HEK293 (cell line): ENCODE measurements at regions not wholly inside any gene's neighbourhood (a gene's known extent, or its start where the extent isn't known, plus 50 kb on each side); places are given as distances from the start of the nearest gene placed in this dataset.

Experiments used
- CTCF ChIA-PET: fragments of 350-600 bp; formaldehyde crosslinking; extraction: SDS; loops from one replicate; lab custom pipeline; 2021; ENCODE audit warnings: antibody characterized with exemption; lab: Yijun Ruan, JAX
- POLR2A ChIA-PET: fragments of 300-600 bp; formaldehyde crosslinking; extraction: SDS; loops from one replicate; lab custom pipeline; 2020; ENCODE audit warnings: antibody characterized with exemption, inconsistent platforms; lab: Yijun Ruan, JAX
- H3K27ac ChIP-seq: fragments of 200-500 bp; sonication (Bioruptor generic); 2 replicates; pipeline ENCODE4 v1.5.1; 2014; ENCODE audit warnings: low read depth, low read length, control low read depth, inconsistent platforms; ENCODE audit errors: extremely low read depth
- H3K36me3 ChIP-seq, 2 experiments: fragments of 200-500 bp in 1 of 2; sonication (Bioruptor generic) in 1 of 2; 1 replicate in 1 of 2; 2 replicates in 1 of 2; pipeline ENCODE4 v1.5.1; 2014 to 2017; ENCODE audit warnings: inconsistent platforms in 2 of 2, low read length in 2 of 2; ENCODE audit not compliant: control insufficient read depth in 2 of 2, insufficient read depth in 1 of 2
- H3K4me1 ChIP-seq: fragments of 200-500 bp; sonication (Bioruptor generic); 2 replicates; pipeline ENCODE4 v1.5.1; 2014; ENCODE audit warnings: mild to moderate bottlenecking, low read length, inconsistent platforms; ENCODE audit not compliant: control insufficient read depth, insufficient read depth
- H3K4me3 ChIP-seq: 2 replicates; pipeline ENCODE4 v1.5.1; 2011; ENCODE audit warnings: low read depth, mild to moderate bottlenecking, control low read depth, low read length, moderate library complexity
- H3K9me3 ChIP-seq: fragments of 200-500 bp; sonication (Bioruptor generic); 2 replicates; pipeline ENCODE4 v1.5.1; 2014; ENCODE audit warnings: low read depth, low read length, inconsistent platforms; ENCODE audit not compliant: control insufficient read depth, insufficient read depth
- CTCF ChIP-seq: fragments of 450-650 bp; formaldehyde crosslinking; IDR thresholded peaks from 2 replicates; pipeline ENCODE4 v1.5.1; 2016; ENCODE audit warnings: missing biosample characterization, missing genetic modification characterization
- FEZF1 ChIP-seq: fragments of 450-650 bp; formaldehyde crosslinking; IDR thresholded peaks from 2 replicates; pipeline ENCODE4 v1.5.1; 2016; ENCODE audit warnings: missing biosample characterization, missing genetic modification characterization
- GLI4 ChIP-seq: fragments of 450-650 bp; formaldehyde crosslinking; IDR thresholded peaks from 2 replicates; pipeline ENCODE4 v1.5.1; 2016; ENCODE audit warnings: missing biosample characterization, missing genetic modification characterization
- GLIS1 ChIP-seq: fragments of 450-650 bp; formaldehyde crosslinking; IDR thresholded peaks from 2 replicates; pipeline ENCODE4 v1.5.1; 2016; ENCODE audit warnings: missing biosample characterization, missing genetic modification characterization
- IKZF3 ChIP-seq: fragments of 450-650 bp; IDR thresholded peaks from 2 replicates; pipeline ENCODE4 v1.5.0; 2018; ENCODE audit warnings: missing biosample characterization, mild to moderate bottlenecking, missing genetic modification characterization, moderate library complexity
- KLF7 ChIP-seq: fragments of 450-650 bp; formaldehyde crosslinking; IDR thresholded peaks from 2 replicates; pipeline ENCODE4 v1.5.1; 2016; ENCODE audit warnings: missing biosample characterization, missing genetic modification characterization, borderline replicate concordance
- PRDM1 ChIP-seq: fragments of 450-650 bp; formaldehyde crosslinking; IDR thresholded peaks from 2 replicates; pipeline ENCODE4; 2016; ENCODE audit warnings: missing biosample characterization, missing genetic modification characterization
- RBAK ChIP-seq: fragments of 450-650 bp; formaldehyde crosslinking; IDR thresholded peaks from 2 replicates; pipeline ENCODE4 v1.5.1; 2016; ENCODE audit warnings: missing biosample characterization, missing genetic modification characterization
- ZBTB20 ChIP-seq: fragments of 450-650 bp; formaldehyde crosslinking; IDR thresholded peaks from 2 replicates; pipeline ENCODE4 v1.5.1; 2016; ENCODE audit warnings: missing biosample characterization, missing genetic modification characterization
- ZFHX2 ChIP-seq: fragments of 450-650 bp; formaldehyde crosslinking; conservative IDR thresholded peaks from 2 replicates; pipeline ENCODE4 v1.5.1; 2016; ENCODE audit warnings: missing biosample characterization, missing genetic modification characterization
- ZFP41 ChIP-seq: fragments of 450-650 bp; formaldehyde crosslinking; IDR thresholded peaks from 2 replicates; pipeline ENCODE4 v1.5.1; 2016; ENCODE audit warnings: missing biosample characterization, missing genetic modification characterization, borderline replicate concordance
- ZFP69B ChIP-seq: fragments of 450-650 bp; formaldehyde crosslinking; IDR thresholded peaks from 2 replicates; pipeline ENCODE4 v1.5.1; 2016; ENCODE audit warnings: missing biosample characterization, missing genetic modification characterization
- ZIC2 ChIP-seq: fragments of 450-650 bp; formaldehyde crosslinking; IDR thresholded peaks from 2 replicates; pipeline ENCODE4 v1.5.1; 2016; ENCODE audit warnings: missing biosample characterization, missing genetic modification characterization
- ZNF223 ChIP-seq: fragments of 450-650 bp; formaldehyde crosslinking; IDR thresholded peaks from 2 replicates; pipeline ENCODE4 v1.5.1; 2016; ENCODE audit warnings: missing biosample characterization, missing genetic modification characterization
- ZNF248 ChIP-seq: fragments of 450-650 bp; formaldehyde crosslinking; IDR thresholded peaks from 2 replicates; pipeline ENCODE4 v1.5.1; 2017; ENCODE audit warnings: missing biosample characterization, missing genetic modification characterization
- ZNF350 ChIP-seq: fragments of 450-650 bp; formaldehyde crosslinking; IDR thresholded peaks from 2 replicates; pipeline ENCODE4 v1.5.0; 2017; ENCODE audit warnings: missing biosample characterization, mild to moderate bottlenecking, missing genetic modification characterization
- ZNF514 ChIP-seq: fragments of 450-650 bp; formaldehyde crosslinking; IDR thresholded peaks from 2 replicates; pipeline ENCODE4 v1.5.1; 2016; ENCODE audit warnings: missing biosample characterization, missing genetic modification characterization
- ZNF626 ChIP-seq: fragments of 450-650 bp; sonication (Bioruptor Pico); formaldehyde crosslinking; IDR thresholded peaks from 2 replicates; pipeline ENCODE4 v1.5.1; 2018; ENCODE audit warnings: missing biosample characterization, missing genetic modification characterization, inconsistent platforms
- ZNF639 ChIP-seq: fragments of 450-650 bp; formaldehyde crosslinking; IDR thresholded peaks from 2 replicates; pipeline ENCODE4 v1.5.1; 2016; ENCODE audit warnings: missing biosample characterization, missing genetic modification characterization
- ZNF785 ChIP-seq: fragments of 450-650 bp; formaldehyde crosslinking; IDR thresholded peaks from 2 replicates; pipeline ENCODE4 v1.5.1; 2016; ENCODE audit warnings: missing biosample characterization, missing genetic modification characterization
- ZXDB ChIP-seq: fragments of 450-650 bp; formaldehyde crosslinking; IDR thresholded peaks from 2 replicates; pipeline ENCODE4 v1.5.1; 2016; ENCODE audit warnings: missing biosample characterization, missing genetic modification characterization
- TF ChIP-seq, protein P1 (sequence below): fragments of 450-650 bp; IDR thresholded peaks from 2 replicates; pipeline ENCODE4 v1.5.1; 2018; ENCODE audit warnings: missing biosample characterization, mild to moderate bottlenecking, missing genetic modification characterization
- TF ChIP-seq, protein P2 (sequence below): IDR thresholded peaks from 2 replicates; pipeline ENCODE4 v1.6.1; 2011; ENCODE audit warnings: mild to moderate bottlenecking, low read depth, low read length, borderline replicate concordance

DNA sequence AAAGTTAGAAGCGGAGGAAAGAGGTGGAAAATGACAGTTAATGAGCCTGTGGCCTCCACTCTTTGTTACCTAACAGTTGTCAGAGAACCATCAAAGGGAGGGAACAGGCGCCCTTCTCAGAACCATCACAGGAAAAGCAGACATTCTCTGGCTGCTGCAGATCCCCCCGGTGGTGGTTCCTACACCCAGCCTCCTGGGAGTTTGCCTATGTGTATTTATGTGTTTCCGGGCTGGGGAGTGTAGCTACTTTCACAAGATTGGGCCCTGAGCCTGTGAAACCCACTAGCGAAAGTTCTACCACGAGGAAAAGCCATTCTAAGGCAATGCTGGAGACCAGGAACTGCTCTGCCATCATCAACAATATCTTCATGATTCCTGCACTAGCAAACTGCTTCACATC is 52.7 kb upstream of the BCOR start:
- H3K4me3 ChIP-seq, result no peak overlapping the region
- H3K9me3 ChIP-seq, result no peaks in the 10 kb centered on the region
- POLR2A ChIA-PET, result interaction anchor here (0.6 to 1.3 kb wide), 2 partner anchors 53 to 356 kb away, joined by 3 to 4 read pairs; partner anchors contain the start of gene BCOR
- peak; percentile 38; the same call in 1 of the 2 replicates for TF ChIP-seq CTCF
- no peak for TF ChIP-seq RBAK (tag by site-specific recombination)
- H3K27ac ChIP-seq, result no peak overlapping the region
- no peaks in the 10 kb centered on the region for H3K36me3 ChIP-seq
- CTCF ChIA-PET, result interaction anchor here (0.6 to 0.7 kb wide), 2 partner anchors 33 to 94 kb away, joined by 3 read pairs; no protein-coding TSS in a partner anchor
- peaks cover 13% of the 10 kb centered on the region for H3K4me1 ChIP-seq

DNA sequence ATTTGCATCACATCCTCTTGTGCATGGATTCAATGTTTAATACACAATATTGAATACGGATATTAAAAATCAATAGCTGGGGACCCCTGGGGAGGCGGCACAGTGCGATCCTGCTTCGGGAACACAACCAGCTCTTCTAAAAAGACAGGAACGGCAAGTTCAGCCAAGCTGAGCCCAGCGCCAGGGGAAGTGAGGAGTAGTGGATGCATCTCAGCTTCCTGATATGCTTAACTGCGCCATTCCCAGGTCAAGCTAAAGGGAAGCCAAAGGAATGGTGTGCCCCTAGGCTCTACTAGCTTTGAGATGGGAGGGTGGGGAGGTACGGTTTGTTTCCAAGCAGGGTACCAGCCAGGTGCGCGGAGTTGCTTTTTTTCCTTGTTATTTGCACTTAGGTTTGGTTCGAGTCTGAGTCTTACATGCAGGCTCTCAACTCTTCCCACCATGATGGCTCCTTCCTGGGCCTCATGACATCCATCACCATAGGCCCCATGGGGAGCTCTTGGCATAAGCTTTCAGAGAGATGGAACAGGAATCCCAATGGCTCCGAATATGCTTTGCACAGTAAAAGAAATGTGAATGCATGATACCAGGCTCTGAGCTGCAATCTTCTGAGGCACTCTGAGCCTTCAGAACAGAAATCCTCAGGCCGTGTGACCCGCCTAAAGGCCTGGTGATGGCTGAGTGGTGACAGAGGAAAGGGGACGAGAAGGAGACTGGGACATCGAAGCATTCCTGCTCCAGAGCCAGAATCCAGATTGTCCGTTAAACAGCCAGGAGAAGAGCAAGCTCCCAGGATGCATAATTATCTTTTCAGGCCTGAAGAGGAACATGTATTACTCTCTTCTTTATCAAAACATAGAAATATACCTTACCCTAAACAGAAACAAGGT is 51.8 kb upstream of the BCOR start:
- Histone ChIP-seq H3K36me3 (no peaks in the 10 kb centered on the region), H3K27ac (no peak overlapping the region; the same call in 1 of the 2 replicates), H3K4me3 (no peak overlapping the region), H3K4me1 (peaks cover 17% of the 10 kb centered on the region), H3K9me3 (no peaks in the 10 kb centered on the region)
- ChIA-PET POLR2A (interaction anchor here (0.5 kb wide), 1 partner anchor 11 kb away, joined by 4 read pairs; no protein-coding TSS in a partner anchor), CTCF (interaction anchor here (0.6 kb wide), 1 partner anchor 9 kb away, joined by 3 read pairs; no protein-coding TSS in a partner anchor)
- TF ChIP-seq ZFP41 (tag by site-specific recombination), result no peak
- TF ChIP-seq, protein P1, sequence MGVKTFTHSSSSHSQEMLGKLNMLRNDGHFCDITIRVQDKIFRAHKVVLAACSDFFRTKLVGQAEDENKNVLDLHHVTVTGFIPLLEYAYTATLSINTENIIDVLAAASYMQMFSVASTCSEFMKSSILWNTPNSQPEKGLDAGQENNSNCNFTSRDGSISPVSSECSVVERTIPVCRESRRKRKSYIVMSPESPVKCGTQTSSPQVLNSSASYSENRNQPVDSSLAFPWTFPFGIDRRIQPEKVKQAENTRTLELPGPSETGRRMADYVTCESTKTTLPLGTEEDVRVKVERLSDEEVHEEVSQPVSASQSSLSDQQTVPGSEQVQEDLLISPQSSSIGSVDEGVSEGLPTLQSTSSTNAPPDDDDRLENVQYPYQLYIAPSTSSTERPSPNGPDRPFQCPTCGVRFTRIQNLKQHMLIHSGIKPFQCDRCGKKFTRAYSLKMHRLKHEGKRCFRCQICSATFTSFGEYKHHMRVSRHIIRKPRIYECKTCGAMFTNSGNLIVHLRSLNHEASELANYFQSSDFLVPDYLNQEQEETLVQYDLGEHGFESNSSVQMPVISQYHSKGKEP (tag by site-specific recombination), result peak; percentile 72; the same call in 1 of the 2 replicates

GRCh38 chrX:40148385-40149285 is 50.9 kb upstream of the BCOR start:
- Histone ChIP-seq H3K4me1 (peaks cover 17% of the 10 kb centered on the region), H3K36me3 (no peaks in the 10 kb centered on the region), H3K27ac (peak overlapping the region; percentile 43), H3K4me3 (no peak overlapping the region), H3K9me3 (no peaks in the 10 kb centered on the region)
- CTCF ChIA-PET, result no interaction called here
- POLR2A ChIA-PET, result no interaction called here
- TF ChIP-seq FEZF1 (tag by site-specific recombination), result 0 out of 2 replicates have a peak, but pooled peaks have one; percentile 23
- TF ChIP-seq ZNF350 (tag by site-specific recombination), result no peak
- TF ChIP-seq PRDM1 (tag by site-specific recombination), result peak; percentile 81
- TF ChIP-seq ZFHX2 (tag by site-specific recombination), result 0 out of 2 replicates have a peak, but pooled peaks have one; percentile 5
- 0 out of 2 replicates have a peak, but pooled peaks have one; percentile 20 for TF ChIP-seq ZBTB20 (tag by site-specific recombination)
- no peak for TF ChIP-seq KLF7
- peak; percentile 60; the same call in 1 of the 2 replicates for TF ChIP-seq ZXDB (tag by site-specific recombination)
- no peak for TF ChIP-seq ZNF639 (tag by site-specific recombination)
- TF ChIP-seq ZNF223, result no peak
- TF ChIP-seq ZNF248 (tag by site-specific recombination), result no peak
- TF ChIP-seq ZNF626, result no peak
- no peak for TF ChIP-seq IKZF3
- no peak for TF ChIP-seq ZNF785 (tag by site-specific recombination)
- TF ChIP-seq, protein P2, sequence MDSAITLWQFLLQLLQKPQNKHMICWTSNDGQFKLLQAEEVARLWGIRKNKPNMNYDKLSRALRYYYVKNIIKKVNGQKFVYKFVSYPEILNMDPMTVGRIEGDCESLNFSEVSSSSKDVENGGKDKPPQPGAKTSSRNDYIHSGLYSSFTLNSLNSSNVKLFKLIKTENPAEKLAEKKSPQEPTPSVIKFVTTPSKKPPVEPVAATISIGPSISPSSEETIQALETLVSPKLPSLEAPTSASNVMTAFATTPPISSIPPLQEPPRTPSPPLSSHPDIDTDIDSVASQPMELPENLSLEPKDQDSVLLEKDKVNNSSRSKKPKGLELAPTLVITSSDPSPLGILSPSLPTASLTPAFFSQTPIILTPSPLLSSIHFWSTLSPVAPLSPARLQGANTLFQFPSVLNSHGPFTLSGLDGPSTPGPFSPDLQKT, result no peak
- peak; percentile 95 for TF ChIP-seq ZIC2 (tag by site-specific recombination)
- peak; percentile 60 for TF ChIP-seq GLIS1 (tag by site-specific recombination)
- TF ChIP-seq ZFP69B, result no peak
- no peak for TF ChIP-seq GLI4
- TF ChIP-seq ZNF514 (tag by site-specific recombination), result no peak
